C4-2B (cell line): ENCODE measurements at regions not wholly inside any gene's neighbourhood (a gene's known extent, or its start where the extent isn't known, plus 50 kb on each side); places are given as distances from the start of the nearest gene placed in this dataset.
"Not testable (repeated sequence)": the region's sequence is repeated elsewhere in the genome, so short reads cannot be mapped to it uniquely, and the experiment has no call there.

Source experiments
- ZFX ChIP-seq: fragments of 450-650 bp; IDR thresholded peaks from 2 replicates; pipeline ENCODE4 v1.6.1; 2017
- TF ChIP-seq, protein P1 (sequence below): fragments of 450-650 bp; conservative IDR thresholded peaks from 2 replicates; pipeline ENCODE4 v1.5.1; 2017; ENCODE audit warnings: mild to moderate bottlenecking

DNA sequence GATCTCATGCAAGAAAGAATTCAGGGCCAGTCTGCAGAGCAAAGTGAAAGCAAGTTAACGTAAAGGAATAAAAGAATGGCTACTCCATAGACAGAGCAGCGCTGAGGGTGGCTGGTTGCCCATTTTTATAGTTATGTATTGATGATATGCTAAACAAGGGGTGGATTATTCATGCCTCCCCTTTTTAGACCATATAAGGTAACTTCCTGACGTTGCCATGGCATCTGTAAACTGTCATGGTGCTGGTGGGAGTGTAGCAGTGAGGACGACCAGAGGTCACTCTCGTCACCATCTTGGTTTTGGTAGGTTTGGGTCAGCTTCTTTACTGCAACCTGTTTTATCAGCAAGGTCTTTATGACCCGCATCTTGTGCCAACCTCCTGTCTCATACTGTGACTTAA lies 76.5 kb upstream of the VRK1 start:
- TF ChIP-seq, protein P1, sequence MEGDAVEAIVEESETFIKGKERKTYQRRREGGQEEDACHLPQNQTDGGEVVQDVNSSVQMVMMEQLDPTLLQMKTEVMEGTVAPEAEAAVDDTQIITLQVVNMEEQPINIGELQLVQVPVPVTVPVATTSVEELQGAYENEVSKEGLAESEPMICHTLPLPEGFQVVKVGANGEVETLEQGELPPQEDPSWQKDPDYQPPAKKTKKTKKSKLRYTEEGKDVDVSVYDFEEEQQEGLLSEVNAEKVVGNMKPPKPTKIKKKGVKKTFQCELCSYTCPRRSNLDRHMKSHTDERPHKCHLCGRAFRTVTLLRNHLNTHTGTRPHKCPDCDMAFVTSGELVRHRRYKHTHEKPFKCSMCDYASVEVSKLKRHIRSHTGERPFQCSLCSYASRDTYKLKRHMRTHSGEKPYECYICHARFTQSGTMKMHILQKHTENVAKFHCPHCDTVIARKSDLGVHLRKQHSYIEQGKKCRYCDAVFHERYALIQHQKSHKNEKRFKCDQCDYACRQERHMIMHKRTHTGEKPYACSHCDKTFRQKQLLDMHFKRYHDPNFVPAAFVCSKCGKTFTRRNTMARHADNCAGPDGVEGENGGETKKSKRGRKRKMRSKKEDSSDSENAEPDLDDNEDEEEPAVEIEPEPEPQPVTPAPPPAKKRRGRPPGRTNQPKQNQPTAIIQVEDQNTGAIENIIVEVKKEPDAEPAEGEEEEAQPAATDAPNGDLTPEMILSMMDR: not testable (repeated sequence)
- TF ChIP-seq ZFX: not testable (repeated sequence)
